B cell (primary cell): ENCODE measurements at regions not wholly inside any gene's neighbourhood (a gene's known extent, or its start where the extent isn't known, plus 50 kb on each side); places are given as distances from the start of the nearest gene placed in this dataset.

ENCODE experiments used
- ATAC-seq: fragments of 200-7000 bp; cut with Tn5 transposase; one replicate; pipeline ENCODE4 v1.10.0; 2021; ENCODE audit warnings: low read depth, mild to moderate bottlenecking, moderate number of reproducible peaks, moderate library complexity
- CTCF ChIA-PET: fragments of 350-600 bp; sonication (Branson Sonifier 250); formaldehyde crosslinking; loops from one replicate; lab custom pipeline; 2021; ENCODE audit warnings: antibody characterized with exemption, inconsistent platforms; lab: Charles Lee
- POLR2A ChIA-PET: fragments of 350-600 bp; sonication (Branson Sonifier 250); formaldehyde crosslinking; loops from one replicate; lab custom pipeline; 2021; ENCODE audit warnings: antibody characterized with exemption; lab: Charles Lee
- DNase-seq: peaks from one replicate; pipeline ENCODE4 v3.0.0; 2013
- H2AFZ ChIP-seq: 2 replicates; pipeline ENCODE4 v1.6.1; 2012; ENCODE audit warnings: mild to moderate bottlenecking, low read depth, low read length; ENCODE audit not compliant: insufficient read depth, poor library complexity, severe bottlenecking
- H3K27ac ChIP-seq, 2 donors: 1 replicate in 1 of 2; 2 replicates in 1 of 2; pipeline ENCODE4 v1.5.1; 2012 to 2013; ENCODE audit warnings: low read length in 2 of 2, mild to moderate bottlenecking in 2 of 2, moderate library complexity in 1 of 2
- H3K27me3 ChIP-seq, 4 experiments: fragments of 200-600 bp in 1 of 4; sonication (generic) in 1 of 4; replicated peaks in 1 of 4; 1 replicate in 2 of 4; 2 replicates in 2 of 4; pipeline versions ENCODE4 v1.6.1 to v1.7.0; 2013 to 2016; ENCODE audit warnings: low read length in 3 of 4, mild to moderate bottlenecking in 2 of 4, mixed read lengths in 1 of 4, moderate library complexity in 1 of 4; ENCODE audit not compliant: insufficient read depth in 4 of 4, control insufficient read depth in 3 of 4; ENCODE audit errors: control extremely low read depth in 1 of 4
- H3K36me3 ChIP-seq, 2 experiments: replicated peaks in 1 of 2; 1 replicate in 1 of 2; 2 replicates in 1 of 2; pipeline versions ENCODE4 v1.6.1 to v1.7.1; 2013; ENCODE audit warnings: low read length in 1 of 2; ENCODE audit not compliant: insufficient read depth in 2 of 2, control insufficient read depth in 1 of 2; ENCODE audit errors: control extremely low read depth in 1 of 2, extremely low read depth in 1 of 2
- H3K4me1 ChIP-seq, 2 donors: fragments of 200-600 bp in 1 of 2; sonication (generic) in 1 of 2; 1 replicate in 1 of 2; 2 replicates in 1 of 2; pipeline versions ENCODE4 v1.5.1 to v1.6.1; 2013 to 2017; ENCODE audit warnings: low read length in 2 of 2; ENCODE audit not compliant: control insufficient read depth in 2 of 2, insufficient read depth in 2 of 2
- H3K4me2 ChIP-seq: replicated peaks from 2 replicates; pipeline ENCODE3; 2012; ENCODE audit warnings: mild to moderate bottlenecking, low read depth, low read length; ENCODE audit not compliant: poor library complexity, severe bottlenecking
- H3K4me3 ChIP-seq, 5 experiments: fragments of 200-600 bp in 1 of 5; sonication (generic) in 1 of 5; 1 replicate in 3 of 5; 2 replicates in 2 of 5; pipeline versions ENCODE4 v1.5.1 to v1.7.0; 2011 to 2016; ENCODE audit warnings: low read length in 4 of 5, mild to moderate bottlenecking in 4 of 5, low read depth in 2 of 5, control low read depth in 1 of 5, moderate library complexity in 1 of 5; ENCODE audit not compliant: insufficient read depth in 1 of 5; ENCODE audit errors: control extremely low read depth in 1 of 5, extremely low read depth in 1 of 5
- H3K79me2 ChIP-seq: fragments of 200-600 bp; sonication (generic); one replicate; pipeline ENCODE4 v1.6.0; 2016; ENCODE audit warnings: low read length; ENCODE audit not compliant: control insufficient read depth, insufficient read depth
- H3K9ac ChIP-seq: fragments of 200-600 bp; sonication (generic); 2 replicates; pipeline ENCODE4 v1.6.1; 2017; ENCODE audit warnings: mild to moderate bottlenecking, low read length, moderate library complexity
- H3K9me3 ChIP-seq, 3 donors: one replicate each; pipeline versions ENCODE4 v1.6.1 to v1.7.1; 2013; ENCODE audit warnings: low read length in 2 of 3; ENCODE audit not compliant: control insufficient read depth in 2 of 3, insufficient read depth in 1 of 3; ENCODE audit errors: control extremely low read depth in 1 of 3
- H4K20me1 ChIP-seq: 2 replicates; pipeline ENCODE4 v1.6.0; 2012; ENCODE audit warnings: mild to moderate bottlenecking, low read length; ENCODE audit not compliant: insufficient read depth, control insufficient read depth, poor library complexity, severe bottlenecking
- H3K27ac Mint-ChIP-seq: one replicate; pipeline ENCODE4 v1.8.0; 2021; ENCODE audit warnings: mixed read lengths
- H3K27me3 Mint-ChIP-seq: one replicate; pipeline ENCODE4 v1.8.0; 2021; ENCODE audit warnings: mixed read lengths
- H3K4me1 Mint-ChIP-seq: one replicate; pipeline ENCODE4 v1.8.0; 2021; ENCODE audit warnings: mixed read lengths
- H3K4me3 Mint-ChIP-seq: one replicate; pipeline ENCODE4 v1.8.0; 2021; ENCODE audit warnings: mixed read lengths
- H3K9me3 Mint-ChIP-seq: one replicate; pipeline ENCODE4 v1.8.0; 2022; ENCODE audit warnings: mixed read lengths; ENCODE audit not compliant: insufficient read depth
- CTCF ChIP-seq: fragments of 200-600 bp; IDR thresholded peaks from one replicate; pipeline ENCODE4 v1.8.0; 2022; ENCODE audit warnings: antibody characterized with exemption, mild to moderate bottlenecking
- EZH2 ChIP-seq: IDR thresholded peaks from 2 replicates; pipeline ENCODE4 v1.6.1; 2012; ENCODE audit warnings: borderline replicate concordance, low read depth, mild to moderate bottlenecking, moderate library complexity, low read length; ENCODE audit not compliant: insufficient read depth, poor library complexity, severe bottlenecking
- WGBS: methylation state at CpG from one replicate; pipeline ENCODE4 v1.1.5; 2013; ENCODE audit warnings: missing lambda C conversion rate; ENCODE audit not compliant: insufficient coverage; 5-methylcytosine and 5-hydroxymethylcytosine counted together
- intact Hi-C: fragments of 100-400 bp; cut with micrococcal nuclease; formaldehyde crosslinking; loops from one replicate; pipeline ENCODE4 v1.10.0; 2022

DNA sequence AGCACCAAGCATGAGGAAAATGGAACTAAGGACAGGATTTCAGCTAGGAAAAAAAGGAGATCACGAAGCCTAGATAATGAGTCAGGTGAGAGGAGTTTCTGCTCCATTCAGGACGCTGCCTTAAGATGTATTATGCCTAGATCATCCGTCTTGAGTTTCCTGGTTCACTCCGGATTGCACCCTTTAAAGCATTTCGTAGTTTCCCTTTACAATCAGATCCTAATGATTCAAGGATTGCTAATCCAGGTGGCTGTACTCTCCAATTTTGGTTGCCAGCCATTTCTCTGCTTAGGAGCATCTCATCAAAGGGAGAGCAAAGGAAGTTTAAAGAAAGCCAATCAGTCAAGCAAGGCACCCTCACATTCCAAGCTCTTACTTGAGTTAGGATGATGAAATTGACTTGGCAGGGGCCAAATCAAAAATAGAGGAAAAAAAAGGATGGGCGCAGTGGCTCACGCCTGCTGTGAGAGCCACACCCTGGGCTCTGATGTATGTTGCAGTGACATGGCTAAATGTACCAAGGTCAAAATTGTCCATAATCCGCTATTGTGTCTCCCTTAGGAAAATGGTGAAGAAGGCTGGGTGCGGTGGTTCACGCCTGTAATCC lies 156.9 kb upstream of the SOD1 start:
- Mint-ChIP-seq H3K27me3 (no peaks in the 10 kb centered on the region), H3K27ac (no peak overlapping the region), H3K9me3 (no peaks in the 10 kb centered on the region), H3K4me1 (peaks cover 17% of the 10 kb centered on the region), H3K4me3 (no peak overlapping the region)
- H3K36me3 ChIP-seq, result no peaks in the 10 kb centered on the region
- no peaks in the 10 kb centered on the region for H3K79me2 ChIP-seq
- whole genome bisulfite sequencing, result 85% methylated on average over 7 of the region's 10 CpGs
- H3K4me2 ChIP-seq, result no peak overlapping the region
- TF ChIP-seq CTCF, result no peak
- no peak for TF ChIP-seq EZH2
- DNase-seq (no peak), ATAC-seq (no peak)
- H4K20me1 ChIP-seq, result no peaks in the 10 kb centered on the region
- no peak overlapping the region for H3K4me3 ChIP-seq
- H3K4me1 ChIP-seq, result peaks cover 13 to 16% of the 10 kb centered on the region in 2 donors
- intact Hi-C loops, result no loop called here
- CTCF ChIA-PET, result no interaction called here
- H3K9ac ChIP-seq, result no peak overlapping the region
- no peaks in the 10 kb centered on the region for H3K9me3 ChIP-seq
- no peak overlapping the region for H2AFZ ChIP-seq
- H3K27me3 ChIP-seq, result no peaks in the 10 kb centered on the region
- POLR2A ChIA-PET, result no interaction called here
- H3K27ac ChIP-seq, result no peak overlapping the region

DNA sequence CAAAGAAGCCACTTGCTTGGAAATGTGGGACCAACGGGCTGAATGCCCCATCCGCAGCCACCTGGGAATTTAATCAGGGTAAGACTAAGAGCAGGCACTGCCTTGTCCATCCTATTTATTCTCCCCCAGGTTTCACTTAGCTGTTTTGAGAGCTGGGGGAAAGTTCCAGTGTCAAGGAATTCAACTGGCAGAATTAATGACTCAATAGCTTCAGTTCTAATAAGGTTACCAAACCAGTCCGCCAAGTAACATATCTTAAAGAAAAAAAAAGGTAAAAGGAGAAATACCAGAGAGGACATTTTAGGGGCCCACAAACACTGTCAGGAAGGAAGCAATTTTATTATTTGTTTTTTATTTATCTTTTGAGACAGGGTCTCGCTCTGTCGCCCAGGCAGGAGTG lies 157.6 kb upstream of the SOD1 start:
- Histone ChIP-seq H3K4me2 (no peak overlapping the region), H3K36me3 (no peaks in the 10 kb centered on the region), H3K27me3 (no peaks in the 10 kb centered on the region), H3K79me2 (no peaks in the 10 kb centered on the region), H3K9ac (no peak overlapping the region), H2AFZ (no peak overlapping the region), H3K27ac (no peak overlapping the region), H4K20me1 (no peaks in the 10 kb centered on the region), H3K9me3 (no peaks in the 10 kb centered on the region), H3K4me3 (no peak overlapping the region), H3K4me1 (peaks cover 7 to 9% of the 10 kb centered on the region in 2 donors)
- H3K4me3 Mint-ChIP-seq, result no peak overlapping the region
- TF ChIP-seq CTCF (no peak), EZH2 (no peak)
- no peaks in the 10 kb centered on the region for H3K9me3 Mint-ChIP-seq
- no peak overlapping the region for H3K27ac Mint-ChIP-seq
- ATAC-seq (no peak), DNase-seq (no peak)
- H3K27me3 Mint-ChIP-seq, result no peaks in the 10 kb centered on the region
- WGBS, result 100% methylated on average over 2 of the region's 5 CpGs
- POLR2A ChIA-PET, result no interaction called here
- peaks cover 13% of the 10 kb centered on the region for H3K4me1 Mint-ChIP-seq
- intact Hi-C loops, result no loop called here
- CTCF ChIA-PET, result no interaction called here
